Astrocyte of the spinal cord (primary cell): ENCODE measurements at regions not wholly inside any gene's neighbourhood (a gene's known extent, or its start where the extent isn't known, plus 50 kb on each side); places are given as distances from the start of the nearest gene placed in this dataset.

Experiments
- DNase-seq: peaks from one replicate; pipeline ENCODE4 v3.0.0; 2011; ENCODE audit warnings: low read depth, low spot score
- H3K4me3 ChIP-seq: 2 replicates; pipeline ENCODE4 v1.5.1; 2011; ENCODE audit warnings: low read depth, mild to moderate bottlenecking, low read length, moderate library complexity
- CTCF ChIP-seq: IDR thresholded peaks from 2 replicates; pipeline ENCODE4 v1.5.1; 2012; ENCODE audit warnings: low read depth, mild to moderate bottlenecking, low read length, inconsistent platforms
- in situ Hi-C: cut with HindIII; loops from 2 replicates; pipeline ENCODE4 v1.10.0; 2017; ENCODE audit warnings: low sequenced_read_pairs

DNA sequence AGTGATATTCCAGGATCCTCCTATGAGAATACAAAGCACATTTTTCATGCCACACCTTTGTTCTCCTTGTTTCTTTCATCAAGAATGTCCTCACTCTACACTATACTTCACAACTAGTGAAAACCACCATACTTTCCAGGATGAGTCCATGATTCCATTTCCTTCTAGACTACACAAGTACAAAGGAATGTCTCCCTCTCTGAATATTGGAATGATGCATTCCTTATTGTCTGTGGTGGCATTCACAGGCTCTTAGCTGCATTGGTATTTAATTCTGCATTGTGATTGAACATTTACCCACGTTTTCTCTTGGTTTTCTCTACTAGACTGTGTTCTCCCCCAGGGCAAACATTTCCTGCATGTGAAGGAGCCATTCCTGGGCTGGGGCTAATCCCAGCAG is 217.5 kb downstream of the RAP2B start:
- H3K4me3 ChIP-seq: no peak overlapping the region
- DNase-seq: peak; percentile 17
- in situ Hi-C loops: no loop called here
- TF ChIP-seq CTCF: no peak

DNA sequence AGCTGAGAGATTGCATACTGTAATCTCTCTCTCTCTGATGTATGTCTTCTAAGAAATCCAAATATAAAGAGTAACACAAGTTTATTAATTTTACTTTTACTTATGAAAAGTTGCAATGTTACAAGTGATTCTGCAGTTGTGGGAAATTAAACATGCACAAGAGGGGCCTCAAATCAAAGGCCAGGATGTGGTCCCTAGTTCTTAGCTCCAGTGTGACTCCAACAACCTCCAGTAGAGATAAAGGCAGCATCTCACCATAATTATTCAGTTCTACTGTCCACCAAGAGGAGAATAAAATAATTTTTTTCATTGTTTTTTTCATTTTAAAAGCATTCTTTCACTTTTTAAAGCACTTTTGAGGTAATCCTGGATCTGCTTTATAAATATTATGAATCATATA is 223.3 kb downstream of the RAP2B start:
- TF ChIP-seq CTCF: no peak
- H3K4me3 ChIP-seq: no peak overlapping the region
- no peak for DNase-seq
- in situ Hi-C loops: no loop called here

GRCh38 chr3:153392363-153392762 is 230.3 kb downstream of the RAP2B start:
- in situ Hi-C loops: no loop called here
- DNase-seq: no peak
- no peak for TF ChIP-seq CTCF

DNA sequence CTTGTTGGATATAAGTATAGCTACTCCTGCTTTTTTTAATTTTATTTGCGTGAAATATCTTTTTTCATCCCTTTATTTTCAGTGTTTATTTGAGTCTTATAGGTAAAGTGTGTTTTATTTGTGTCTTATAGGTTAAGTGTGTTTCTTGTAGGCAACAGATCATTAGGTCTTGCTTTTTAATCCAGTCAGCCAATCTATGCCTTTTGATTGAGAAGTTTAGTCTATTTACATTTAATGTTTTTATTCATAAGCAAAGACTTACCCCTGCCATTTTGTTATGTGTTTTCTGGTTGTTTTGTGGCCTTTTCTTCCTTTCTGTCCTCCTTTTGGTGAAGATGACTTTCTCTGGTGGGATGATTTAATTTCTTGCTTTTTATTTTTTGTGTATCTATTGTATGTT is 232.0 kb downstream of the RAP2B start:
- DNase-seq: no peak
- in situ Hi-C loops: no loop called here
- no peak overlapping the region for H3K4me3 ChIP-seq
- TF ChIP-seq CTCF: no peak

More at GRCh38 chr3:153392363-153392762, 230.3 kb downstream of the RAP2B start:
- H3K4me3 ChIP-seq: no peak overlapping the region

GRCh38 chr3:153396581-153396980 is 234.6 kb downstream of the RAP2B start:
- no peak overlapping the region for H3K4me3 ChIP-seq
- DNase-seq: peak; percentile 28
- in situ Hi-C loops: no loop called here
- TF ChIP-seq CTCF: no peak

DNA sequence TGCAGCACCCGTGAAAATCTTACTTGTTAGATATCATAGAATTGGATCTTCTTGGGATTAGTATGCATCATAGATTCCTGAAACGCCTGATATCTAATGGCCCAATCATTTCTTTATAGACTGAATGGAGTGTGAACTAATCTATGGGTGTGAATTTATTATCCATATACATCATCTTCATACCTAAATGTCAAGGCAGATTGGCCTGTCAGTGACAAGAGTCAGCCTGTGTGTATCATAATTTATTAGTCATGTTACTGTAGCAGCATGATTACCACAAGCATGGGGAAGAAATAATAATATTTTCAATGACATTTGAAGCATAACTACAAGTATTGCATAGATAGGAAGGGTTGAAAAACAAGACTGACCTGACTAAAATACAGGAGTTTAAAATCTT is 235.8 kb downstream of the RAP2B start:
- no peak for TF ChIP-seq CTCF
- no peak overlapping the region for H3K4me3 ChIP-seq
- in situ Hi-C loops: no loop called here
- DNase-seq: no peak

GRCh38 chr3:153399636-153400035 is 237.6 kb downstream of the RAP2B start:
- DNase-seq: no peak
- TF ChIP-seq CTCF: no peak
- H3K4me3 ChIP-seq: no peak overlapping the region
- in situ Hi-C loops: no loop called here
